GM06990 (cell line): ENCODE measurements at regions not wholly inside any gene's neighbourhood (a gene's known extent, or its start where the extent isn't known, plus 50 kb on each side); places are given as distances from the start of the nearest gene placed in this dataset.

Experiments used
- DNase-seq: peaks from one replicate; pipeline ENCODE4 v3.0.0-alpha.2; 2011; ENCODE audit not compliant: insufficient read length; ENCODE audit errors: extremely low read depth
- H3K27me3 ChIP-seq: replicated peaks from 2 replicates; pipeline ENCODE4 v1.6.0; 2011; ENCODE audit warnings: low read length; ENCODE audit not compliant: control insufficient read depth, insufficient read depth
- H3K36me3 ChIP-seq: 2 replicates; pipeline ENCODE4 v1.5.1; 2011; ENCODE audit warnings: low read length; ENCODE audit not compliant: control insufficient read depth, insufficient read depth
- H3K4me3 ChIP-seq: replicated peaks from 2 replicates; pipeline ENCODE4 v1.5.1; 2011; ENCODE audit warnings: low read depth, mild to moderate bottlenecking, control low read depth, low read length
- TF ChIP-seq, protein P1 (sequence below): IDR thresholded peaks from 2 replicates; pipeline ENCODE4 v1.5.1; 2011; ENCODE audit warnings: low read length, control low read depth, mild to moderate bottlenecking, inconsistent platforms; ENCODE audit not compliant: insufficient read depth, poor library complexity, severe bottlenecking

DNA sequence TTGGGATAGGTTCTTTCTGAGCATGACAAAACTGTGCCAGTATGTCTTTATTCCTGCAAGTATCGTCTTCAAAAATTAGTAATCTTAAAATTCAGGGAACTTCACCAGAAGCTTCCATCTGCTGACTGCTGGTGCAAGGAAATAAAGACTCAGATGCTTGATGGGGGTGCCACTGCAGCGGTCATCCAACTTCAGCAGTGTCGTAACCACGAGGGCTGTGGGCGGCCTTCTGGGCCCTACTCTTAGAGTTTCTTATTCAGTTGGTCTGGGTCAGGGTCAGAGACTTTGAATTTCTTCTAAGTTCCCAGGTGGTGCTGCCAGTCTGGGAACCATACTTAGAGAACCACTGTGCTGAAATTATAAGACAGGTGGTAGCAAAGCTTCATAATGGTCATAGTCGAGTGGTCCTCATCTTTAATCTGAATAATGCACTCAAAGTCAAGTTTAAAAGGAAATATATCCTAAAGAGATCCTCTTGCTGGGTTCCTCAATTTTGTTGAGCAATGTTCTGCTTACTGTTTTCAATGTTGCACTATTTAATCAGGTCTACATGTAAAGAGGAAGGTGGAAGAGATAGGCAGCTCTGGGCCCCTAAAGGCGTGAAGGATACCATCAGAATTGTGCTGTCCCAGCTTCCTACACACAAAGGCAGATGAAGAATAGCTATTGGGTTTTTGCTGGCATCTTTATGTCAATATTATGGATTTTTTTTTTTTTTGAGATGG is 165.4 kb upstream of the GMDS start:
- Histone ChIP-seq H3K36me3 (no peaks in the 10 kb centered on the region), H3K27me3 (peaks cover 2% of the 10 kb centered on the region; the same call in 1 of the 2 replicates), H3K4me3 (no peak overlapping the region)
- no peak for DNase-seq
- TF ChIP-seq, protein P1, sequence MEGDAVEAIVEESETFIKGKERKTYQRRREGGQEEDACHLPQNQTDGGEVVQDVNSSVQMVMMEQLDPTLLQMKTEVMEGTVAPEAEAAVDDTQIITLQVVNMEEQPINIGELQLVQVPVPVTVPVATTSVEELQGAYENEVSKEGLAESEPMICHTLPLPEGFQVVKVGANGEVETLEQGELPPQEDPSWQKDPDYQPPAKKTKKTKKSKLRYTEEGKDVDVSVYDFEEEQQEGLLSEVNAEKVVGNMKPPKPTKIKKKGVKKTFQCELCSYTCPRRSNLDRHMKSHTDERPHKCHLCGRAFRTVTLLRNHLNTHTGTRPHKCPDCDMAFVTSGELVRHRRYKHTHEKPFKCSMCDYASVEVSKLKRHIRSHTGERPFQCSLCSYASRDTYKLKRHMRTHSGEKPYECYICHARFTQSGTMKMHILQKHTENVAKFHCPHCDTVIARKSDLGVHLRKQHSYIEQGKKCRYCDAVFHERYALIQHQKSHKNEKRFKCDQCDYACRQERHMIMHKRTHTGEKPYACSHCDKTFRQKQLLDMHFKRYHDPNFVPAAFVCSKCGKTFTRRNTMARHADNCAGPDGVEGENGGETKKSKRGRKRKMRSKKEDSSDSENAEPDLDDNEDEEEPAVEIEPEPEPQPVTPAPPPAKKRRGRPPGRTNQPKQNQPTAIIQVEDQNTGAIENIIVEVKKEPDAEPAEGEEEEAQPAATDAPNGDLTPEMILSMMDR: no peak

DNA sequence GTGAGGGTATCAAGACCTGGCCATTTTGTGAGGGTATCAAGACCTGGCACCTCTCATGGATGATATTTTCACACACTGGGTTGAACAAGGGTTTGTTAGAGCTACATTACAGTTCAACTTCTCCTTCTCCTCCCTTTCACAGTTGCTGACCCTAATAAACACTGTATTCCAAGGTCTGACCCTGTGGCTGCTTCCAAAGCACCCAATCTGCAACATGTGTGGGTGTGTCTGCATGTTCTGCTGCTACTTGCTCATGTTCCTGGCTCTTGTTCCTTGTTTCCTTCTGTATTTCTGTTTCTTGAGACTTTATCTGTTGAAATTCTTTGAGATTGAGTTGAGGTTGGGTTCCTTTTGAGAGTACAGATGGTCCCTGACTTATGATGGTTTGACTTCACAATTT is 162.1 kb upstream of the GMDS start:
- no peaks in the 10 kb centered on the region for H3K36me3 ChIP-seq
- TF ChIP-seq, protein P1: no peak
- H3K4me3 ChIP-seq: no peak overlapping the region
- peaks cover 2% of the 10 kb centered on the region; the same call in 1 of the 2 replicates for H3K27me3 ChIP-seq
- no peak for DNase-seq

DNA sequence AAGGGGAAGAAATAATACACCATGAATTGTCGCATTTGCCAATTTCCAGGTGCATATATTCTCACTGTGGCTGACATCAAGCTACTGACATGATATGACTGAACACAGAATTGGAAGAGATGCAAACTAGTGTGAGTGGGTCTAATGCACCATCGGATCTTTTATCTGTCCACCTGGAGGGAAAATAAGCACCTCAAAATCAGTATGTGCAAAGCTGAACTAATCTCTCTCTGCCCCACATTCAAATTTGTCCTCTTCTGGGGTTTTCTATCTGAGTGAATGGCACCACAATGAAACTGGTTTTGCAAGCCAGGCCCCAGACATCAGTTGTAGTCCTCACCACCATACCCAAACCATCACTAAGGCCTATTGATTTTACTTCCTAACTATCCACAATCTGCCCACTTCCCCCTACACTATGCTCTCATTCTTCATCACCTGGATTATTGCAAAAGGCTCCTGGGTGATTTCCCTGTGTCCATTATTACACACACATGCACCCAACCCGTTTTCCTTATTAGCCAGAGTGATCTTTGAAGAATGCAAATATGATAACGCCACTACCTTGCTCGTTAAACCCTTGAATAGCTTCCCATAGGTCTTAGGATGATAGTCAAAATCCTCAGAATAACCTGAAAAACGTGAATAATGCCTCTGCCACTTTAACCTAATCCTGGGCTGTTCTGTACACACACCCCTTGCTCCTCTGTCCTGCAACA is 159.0 kb upstream of the GMDS start:
- TF ChIP-seq, protein P1: no peak
- Histone ChIP-seq H3K4me3 (no peak overlapping the region), H3K27me3 (peaks cover 2% of the 10 kb centered on the region; the same call in 1 of the 2 replicates)

DNA sequence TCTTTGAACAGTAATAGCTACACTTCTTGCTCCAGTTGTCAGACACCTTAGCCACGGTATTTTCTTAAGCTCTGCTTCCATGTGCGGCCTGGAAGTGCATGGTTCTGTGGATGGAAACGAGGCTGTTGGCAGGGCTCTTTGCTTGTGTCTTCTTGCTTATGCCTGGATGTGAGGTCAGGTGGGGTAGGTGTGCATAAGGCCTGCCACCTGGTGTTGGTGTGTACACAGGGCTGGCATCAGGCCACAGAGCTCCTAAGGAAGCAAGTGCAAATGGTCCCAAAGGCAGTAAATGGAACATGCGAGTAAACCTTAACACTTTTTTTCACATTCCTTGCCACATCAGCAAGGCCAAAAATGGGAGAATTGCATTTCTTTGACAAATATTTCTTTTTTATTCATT is 158.1 kb upstream of the GMDS start:
- no peak overlapping the region for H3K4me3 ChIP-seq
- peaks cover 2% of the 10 kb centered on the region; the same call in 1 of the 2 replicates for H3K27me3 ChIP-seq
- TF ChIP-seq, protein P1: no peak
- H3K36me3 ChIP-seq: no peaks in the 10 kb centered on the region
- no peak for DNase-seq

More for the DNA sequence above, 159.0 kb upstream of the GMDS start:
- no peak for DNase-seq
- no peaks in the 10 kb centered on the region for H3K36me3 ChIP-seq

DNA sequence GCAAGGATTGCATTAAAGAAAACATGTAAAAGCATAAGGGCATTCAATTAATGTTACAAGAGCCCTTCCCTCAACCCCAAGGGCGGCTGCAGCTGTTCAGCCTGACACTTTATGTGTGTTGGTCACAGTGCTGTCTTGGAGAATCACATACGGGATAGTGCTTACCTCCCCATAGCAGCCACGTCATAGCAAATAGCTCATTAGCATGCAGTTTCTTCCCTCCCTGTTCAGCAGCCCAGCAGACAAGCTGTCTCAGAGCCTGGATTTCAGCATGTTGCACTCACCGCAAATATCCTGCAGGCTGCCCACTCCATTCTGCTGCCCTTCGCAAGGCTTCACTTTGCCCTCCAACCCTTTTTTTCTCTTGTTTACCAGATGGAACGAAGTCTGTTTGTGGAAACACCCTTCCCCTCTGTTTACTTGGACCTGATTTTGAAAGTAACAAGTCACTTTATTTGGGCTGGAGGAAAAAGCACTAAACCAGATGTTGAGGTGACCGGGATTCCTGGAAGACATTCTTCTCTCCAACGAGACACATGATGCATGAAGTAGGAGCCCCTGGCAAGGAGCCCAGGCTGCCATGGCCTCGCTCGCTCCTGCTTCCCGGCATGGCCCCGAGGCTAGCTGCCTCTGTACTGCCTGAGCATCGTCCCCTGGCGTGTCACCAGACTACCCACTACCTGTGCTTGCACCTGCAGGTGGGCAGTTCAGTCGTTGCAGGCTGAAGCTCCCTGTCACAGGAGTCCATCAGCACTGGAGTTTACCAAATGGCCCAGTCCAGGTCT is 151.6 kb upstream of the GMDS start:
- no peak overlapping the region for H3K4me3 ChIP-seq
- no peak for DNase-seq
- TF ChIP-seq, protein P1: no peak
- no peaks in the 10 kb centered on the region for H3K36me3 ChIP-seq
- no peaks in the 10 kb centered on the region; the same call in 1 of the 2 replicates for H3K27me3 ChIP-seq
